Astrocyte (in vitro differentiated cells and primary cell): ENCODE measurements at regions not wholly inside any gene's neighbourhood (a gene's known extent, or its start where the extent isn't known, plus 50 kb on each side); places are given as distances from the start of the nearest gene placed in this dataset.

Source experiments
- EZH2 ChIP-seq: IDR thresholded peaks from 2 replicates; pipeline ENCODE4 v1.6.1; 2012; ENCODE audit warnings: mild to moderate bottlenecking, low read length, inconsistent platforms; ENCODE audit not compliant: insufficient read depth
- TF ChIP-seq, protein P1 (sequence below): IDR thresholded peaks from 2 replicates; pipeline ENCODE4 v1.5.1; 2011; ENCODE audit warnings: low read depth, mild to moderate bottlenecking, inconsistent platforms, low read length, moderate library complexity; ENCODE audit not compliant: insufficient read depth

DNA sequence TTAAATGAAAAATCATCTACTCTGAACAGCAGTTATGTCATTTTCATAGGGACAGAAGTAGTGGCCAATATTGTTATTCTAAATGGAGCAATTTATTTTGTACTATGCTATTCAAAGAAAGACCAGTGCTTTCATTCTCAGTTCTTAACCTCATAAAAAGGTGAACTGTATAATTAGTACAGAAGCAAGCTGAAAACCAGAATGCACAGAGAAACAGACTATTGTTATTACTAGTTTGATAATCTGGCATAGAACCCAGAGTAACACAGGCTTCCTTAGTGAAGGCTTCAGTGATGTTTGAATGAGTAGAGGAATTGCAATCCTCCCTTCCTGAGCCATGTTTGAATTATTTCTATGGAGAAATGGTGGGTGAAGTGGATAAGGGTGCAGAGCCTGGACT is 131.6 kb upstream of the LRRC7 start:
- TF ChIP-seq, protein P1, sequence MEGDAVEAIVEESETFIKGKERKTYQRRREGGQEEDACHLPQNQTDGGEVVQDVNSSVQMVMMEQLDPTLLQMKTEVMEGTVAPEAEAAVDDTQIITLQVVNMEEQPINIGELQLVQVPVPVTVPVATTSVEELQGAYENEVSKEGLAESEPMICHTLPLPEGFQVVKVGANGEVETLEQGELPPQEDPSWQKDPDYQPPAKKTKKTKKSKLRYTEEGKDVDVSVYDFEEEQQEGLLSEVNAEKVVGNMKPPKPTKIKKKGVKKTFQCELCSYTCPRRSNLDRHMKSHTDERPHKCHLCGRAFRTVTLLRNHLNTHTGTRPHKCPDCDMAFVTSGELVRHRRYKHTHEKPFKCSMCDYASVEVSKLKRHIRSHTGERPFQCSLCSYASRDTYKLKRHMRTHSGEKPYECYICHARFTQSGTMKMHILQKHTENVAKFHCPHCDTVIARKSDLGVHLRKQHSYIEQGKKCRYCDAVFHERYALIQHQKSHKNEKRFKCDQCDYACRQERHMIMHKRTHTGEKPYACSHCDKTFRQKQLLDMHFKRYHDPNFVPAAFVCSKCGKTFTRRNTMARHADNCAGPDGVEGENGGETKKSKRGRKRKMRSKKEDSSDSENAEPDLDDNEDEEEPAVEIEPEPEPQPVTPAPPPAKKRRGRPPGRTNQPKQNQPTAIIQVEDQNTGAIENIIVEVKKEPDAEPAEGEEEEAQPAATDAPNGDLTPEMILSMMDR: no peak
- no peak for TF ChIP-seq EZH2
